Stimulated activated CD8-positive, alpha-beta memory T cell treated with anti-CD3 and anti-CD28 coated beads, Interleukin-7, amount 100 ng/mL, for 4 hours (primary cell): ENCODE measurements at regions not wholly inside any gene's neighbourhood (a gene's known extent, or its start where the extent isn't known, plus 50 kb on each side); places are given as distances from the start of the nearest gene placed in this dataset.

Experiments used
- DNase-seq, 2 donors: peaks; one replicate each; pipeline ENCODE4 v3.0.0-alpha.2; 2020; ENCODE audit warnings: low read depth in 2 of 2

- no peak for DNase-seq
Measured at GRCh38 chr1:109826930-109827349, 63.2 kb upstream of the EPS8L3 start.

GRCh38 chr1:109826446-109826845 lies 62.7 kb upstream of the EPS8L3 start:
- DNase-seq, result no peak

- DNase-seq, result no peak
Measured at GRCh38 chr1:109824349-109825115, 60.8 kb upstream of the EPS8L3 start.

- no peak for DNase-seq
Measured at GRCh38 chr1:109823543-109824348, 60.0 kb upstream of the EPS8L3 start.

GRCh38 chr1:109822749-109823542 lies 59.2 kb upstream of the EPS8L3 start:
- no peak for DNase-seq

- DNase-seq, result no peak
Measured at GRCh38 chr1:109821831-109822745, 58.4 kb upstream of the EPS8L3 start.

GRCh38 chr1:109821221-109821669 lies 57.5 kb upstream of the EPS8L3 start:
- peak in 1 of 2 donors; percentile 12 for DNase-seq

- no peak for DNase-seq
Measured at GRCh38 chr1:109819906-109820305, 56.2 kb upstream of the EPS8L3 start.

GRCh38 chr1:109818988-109819764 lies 55.5 kb upstream of the EPS8L3 start:
- no peak for DNase-seq

- DNase-seq, result no peak
Measured at GRCh38 chr1:109818271-109818987, 54.7 kb upstream of the EPS8L3 start.

- no peak for DNase-seq
Measured at GRCh38 chr1:109817881-109818270, 54.2 kb upstream of the EPS8L3 start.

- DNase-seq, result no peak
Measured at GRCh38 chr1:109816975-109817535, 53.3 kb upstream of the EPS8L3 start.

- DNase-seq, result no peak
Measured at GRCh38 chr1:109816175-109816811, 52.6 kb upstream of the EPS8L3 start.

- no peak for DNase-seq
Measured at GRCh38 chr1:109815809-109816174, 52.1 kb upstream of the EPS8L3 start.

GRCh38 chr1:109814993-109815786 lies 51.5 kb upstream of the EPS8L3 start:
- DNase-seq, result no peak

GRCh38 chr1:109814223-109814622 lies 50.5 kb upstream of the EPS8L3 start:
- no peak for DNase-seq
